ENCODE measurements at regions not wholly inside any gene's neighbourhood (a gene's known extent, or its start where the extent isn't known, plus 50 kb on each side); places are given as distances from the start of the nearest gene placed in this dataset.

DNA sequence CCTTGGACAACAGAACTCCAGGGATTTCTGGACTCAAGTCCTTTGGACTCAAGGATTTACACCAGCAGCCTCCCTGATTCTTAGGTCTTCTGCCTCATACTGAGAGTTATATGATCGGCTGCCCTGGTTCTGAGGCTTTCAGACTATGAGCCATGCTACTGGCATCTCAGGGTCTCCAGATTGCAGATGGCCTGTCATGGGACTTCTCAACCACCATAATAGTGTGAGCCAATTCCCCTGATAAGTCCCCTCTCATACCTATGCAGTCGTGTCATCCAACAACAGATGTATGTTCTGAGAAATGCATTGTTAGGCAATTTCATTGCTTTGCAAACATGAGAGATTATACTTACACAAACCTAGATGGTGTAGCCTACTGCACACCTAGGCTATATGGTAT, 61.4 kb upstream of the MSTN start:
- TF ChIP-seq RAD21 (IDR thresholded peaks at IDR 0.05; ENCODE audit: low read depth) (no peak), NFIC (IDR thresholded peaks at IDR 0.05) (no peak), EP300 (IDR thresholded peaks at IDR 0.05; ENCODE audit: borderline replicate concordance) (no peak)
- TF ChIP-seq, protein P1, sequence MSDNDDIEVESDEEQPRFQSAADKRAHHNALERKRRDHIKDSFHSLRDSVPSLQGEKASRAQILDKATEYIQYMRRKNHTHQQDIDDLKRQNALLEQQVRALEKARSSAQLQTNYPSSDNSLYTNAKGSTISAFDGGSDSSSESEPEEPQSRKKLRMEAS (IDR thresholded peaks at IDR 0.05): no peak
- TF ChIP-seq, protein P2, sequence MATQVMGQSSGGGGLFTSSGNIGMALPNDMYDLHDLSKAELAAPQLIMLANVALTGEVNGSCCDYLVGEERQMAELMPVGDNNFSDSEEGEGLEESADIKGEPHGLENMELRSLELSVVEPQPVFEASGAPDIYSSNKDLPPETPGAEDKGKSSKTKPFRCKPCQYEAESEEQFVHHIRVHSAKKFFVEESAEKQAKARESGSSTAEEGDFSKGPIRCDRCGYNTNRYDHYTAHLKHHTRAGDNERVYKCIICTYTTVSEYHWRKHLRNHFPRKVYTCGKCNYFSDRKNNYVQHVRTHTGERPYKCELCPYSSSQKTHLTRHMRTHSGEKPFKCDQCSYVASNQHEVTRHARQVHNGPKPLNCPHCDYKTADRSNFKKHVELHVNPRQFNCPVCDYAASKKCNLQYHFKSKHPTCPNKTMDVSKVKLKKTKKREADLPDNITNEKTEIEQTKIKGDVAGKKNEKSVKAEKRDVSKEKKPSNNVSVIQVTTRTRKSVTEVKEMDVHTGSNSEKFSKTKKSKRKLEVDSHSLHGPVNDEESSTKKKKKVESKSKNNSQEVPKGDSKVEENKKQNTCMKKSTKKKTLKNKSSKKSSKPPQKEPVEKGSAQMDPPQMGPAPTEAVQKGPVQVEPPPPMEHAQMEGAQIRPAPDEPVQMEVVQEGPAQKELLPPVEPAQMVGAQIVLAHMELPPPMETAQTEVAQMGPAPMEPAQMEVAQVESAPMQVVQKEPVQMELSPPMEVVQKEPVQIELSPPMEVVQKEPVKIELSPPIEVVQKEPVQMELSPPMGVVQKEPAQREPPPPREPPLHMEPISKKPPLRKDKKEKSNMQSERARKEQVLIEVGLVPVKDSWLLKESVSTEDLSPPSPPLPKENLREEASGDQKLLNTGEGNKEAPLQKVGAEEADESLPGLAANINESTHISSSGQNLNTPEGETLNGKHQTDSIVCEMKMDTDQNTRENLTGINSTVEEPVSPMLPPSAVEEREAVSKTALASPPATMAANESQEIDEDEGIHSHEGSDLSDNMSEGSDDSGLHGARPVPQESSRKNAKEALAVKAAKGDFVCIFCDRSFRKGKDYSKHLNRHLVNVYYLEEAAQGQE (IDR thresholded peaks at IDR 0.05; ENCODE audit: low read depth): no peak

Measured in Ishikawa (cell line).